GM21390 (cell line): ENCODE measurements at regions not wholly inside any gene's neighbourhood (a gene's known extent, or its start where the extent isn't known, plus 50 kb on each side); places are given as distances from the start of the nearest gene placed in this dataset.

ENCODE experiments used
- ATAC-seq: cut with Tn5 transposase; IDR thresholded peaks from one replicate; pipeline ENCODE4 v1.9.1; 2021; ENCODE audit not compliant: unreplicated experiment

DNA sequence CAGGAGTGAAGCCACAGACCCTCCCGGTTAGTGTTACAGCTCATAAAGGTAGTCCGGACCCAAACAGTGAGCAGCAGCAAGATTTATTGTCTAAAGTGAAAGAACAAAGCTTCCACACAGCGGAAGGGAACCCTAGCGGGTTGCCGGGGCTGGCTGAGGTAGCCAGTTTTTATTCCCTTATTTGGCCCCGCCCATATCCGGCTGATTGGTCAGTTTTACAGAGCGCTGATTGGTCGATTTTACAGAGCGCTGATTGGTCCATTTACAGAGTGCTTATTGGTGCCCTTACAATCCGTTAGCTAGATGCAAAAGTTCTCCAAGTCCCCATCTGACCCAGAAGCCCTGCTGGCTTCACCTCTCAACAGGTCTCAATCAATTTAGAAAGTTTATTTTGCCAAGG is 126.0 kb upstream of the RFC3 start:
- no peak for ATAC-seq

GRCh38 chr13:33692531-33692930 is 125.4 kb upstream of the RFC3 start:
- ATAC-seq: no peak

- no peak for ATAC-seq
These were observed 123.4 kb upstream of the RFC3 start for GRCh38 chr13:33694546-33694945.

GRCh38 chr13:33696530-33696929 is 121.4 kb upstream of the RFC3 start:
- no peak for ATAC-seq

DNA sequence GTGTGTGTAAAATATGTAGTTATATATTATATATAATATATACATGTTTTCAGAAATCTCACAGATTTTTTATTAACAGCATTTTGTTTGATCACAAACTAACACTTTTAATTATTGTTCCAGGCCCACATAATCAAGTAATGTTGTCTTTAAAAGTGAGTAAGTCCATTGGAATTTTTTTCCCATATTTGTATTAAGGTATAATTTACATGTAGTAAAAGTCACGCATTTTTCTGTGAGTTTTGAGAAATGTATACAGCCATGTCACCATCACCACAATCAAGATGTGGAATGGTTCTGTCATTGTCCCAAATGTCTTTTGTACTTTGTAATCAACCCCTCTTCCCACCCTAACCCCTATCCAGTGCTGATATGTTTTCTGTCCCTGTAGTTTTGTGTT is 120.0 kb upstream of the RFC3 start:
- no peak for ATAC-seq

DNA sequence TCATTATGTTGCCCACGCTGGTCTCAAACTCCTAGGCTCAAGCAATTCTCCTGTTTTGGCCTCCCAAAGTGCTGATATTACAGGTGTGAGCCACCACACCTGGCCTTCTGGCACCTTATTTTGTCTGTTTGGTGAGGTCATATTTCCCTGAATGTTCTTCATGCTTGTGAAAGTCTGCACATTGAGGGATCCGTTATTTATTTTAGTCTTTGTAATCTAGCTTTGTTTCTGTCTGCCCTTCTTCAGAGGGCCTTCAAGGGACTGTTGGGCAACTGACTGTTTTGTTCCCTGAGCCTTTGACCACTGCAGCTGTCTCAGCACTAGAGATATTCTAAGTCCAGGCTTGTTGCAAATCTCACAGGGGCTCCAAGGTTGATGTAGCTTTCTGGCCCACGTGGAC is 110.5 kb upstream of the RFC3 start:
- no peak for ATAC-seq

GRCh38 chr13:33710924-33711323 is 107.0 kb upstream of the RFC3 start:
- ATAC-seq: no peak

DNA sequence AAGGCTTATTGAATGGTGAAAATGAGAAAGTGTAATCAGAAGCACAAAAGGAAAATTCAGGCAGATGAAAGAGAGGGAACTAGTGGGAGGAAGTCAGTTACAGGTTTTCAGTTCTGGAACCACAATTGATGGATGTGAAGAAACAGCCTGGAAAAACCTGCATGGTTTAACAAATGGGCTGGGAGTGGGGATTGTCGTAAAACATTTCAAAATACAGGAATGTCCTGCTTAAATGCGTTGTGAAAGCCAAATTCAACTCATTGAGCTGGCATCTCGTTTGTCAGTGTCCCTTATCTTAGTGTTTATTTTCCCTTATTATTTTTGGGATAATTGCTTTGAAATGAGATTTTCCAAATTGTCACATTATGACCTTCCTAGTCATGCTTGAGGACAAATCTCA is 106.5 kb upstream of the RFC3 start:
- ATAC-seq: no peak

DNA sequence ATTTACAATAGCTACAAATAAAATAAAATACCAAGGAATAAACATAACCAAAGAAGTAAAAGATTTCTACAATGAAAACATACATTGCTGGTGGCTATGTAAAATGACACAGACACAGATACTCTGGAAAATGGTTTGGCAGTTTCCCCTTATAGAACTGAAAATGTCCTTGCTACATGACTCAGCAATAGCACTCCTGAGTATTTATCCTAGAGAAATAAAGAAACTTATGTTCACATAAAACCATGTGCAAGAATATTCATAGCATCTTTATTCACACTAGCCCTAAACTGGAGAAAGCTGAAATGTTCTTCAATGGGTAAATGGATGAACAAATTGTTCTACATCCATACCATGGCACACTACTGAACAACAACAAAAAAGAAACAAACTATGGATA is 100.2 kb upstream of the RFC3 start:
- ATAC-seq: no peak

DNA sequence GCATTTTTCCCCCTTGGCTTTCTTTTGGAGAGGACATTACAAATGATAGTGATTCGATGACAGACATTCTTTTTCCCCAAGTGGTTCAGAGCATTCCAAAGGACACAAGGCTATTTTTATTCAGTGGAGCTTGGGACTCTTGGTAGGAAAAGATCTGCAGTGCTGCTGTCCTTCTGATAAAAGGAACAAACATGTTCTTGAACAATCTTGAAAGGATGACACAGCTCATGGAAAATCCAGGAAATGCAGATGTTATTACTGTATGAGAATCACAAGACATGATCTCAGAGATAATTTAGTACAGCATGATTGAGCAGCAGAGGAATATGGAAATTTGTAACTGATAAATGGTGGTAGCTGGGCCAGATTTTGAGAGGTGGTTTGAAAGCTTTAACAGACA is 96.2 kb upstream of the RFC3 start:
- no peak for ATAC-seq

GRCh38 chr13:33722216-33722915 is 95.6 kb upstream of the RFC3 start:
- no peak for ATAC-seq

GRCh38 chr13:33723365-33723764 is 94.6 kb upstream of the RFC3 start:
- no peak for ATAC-seq

- ATAC-seq: peak; percentile 59
These were observed 94.0 kb upstream of the RFC3 start for GRCh38 chr13:33723772-33724435.

- no peak for ATAC-seq
These were observed 92.6 kb upstream of the RFC3 start for GRCh38 chr13:33725340-33725739.

GRCh38 chr13:33727297-33728083 is 90.5 kb upstream of the RFC3 start:
- no peak for ATAC-seq

DNA sequence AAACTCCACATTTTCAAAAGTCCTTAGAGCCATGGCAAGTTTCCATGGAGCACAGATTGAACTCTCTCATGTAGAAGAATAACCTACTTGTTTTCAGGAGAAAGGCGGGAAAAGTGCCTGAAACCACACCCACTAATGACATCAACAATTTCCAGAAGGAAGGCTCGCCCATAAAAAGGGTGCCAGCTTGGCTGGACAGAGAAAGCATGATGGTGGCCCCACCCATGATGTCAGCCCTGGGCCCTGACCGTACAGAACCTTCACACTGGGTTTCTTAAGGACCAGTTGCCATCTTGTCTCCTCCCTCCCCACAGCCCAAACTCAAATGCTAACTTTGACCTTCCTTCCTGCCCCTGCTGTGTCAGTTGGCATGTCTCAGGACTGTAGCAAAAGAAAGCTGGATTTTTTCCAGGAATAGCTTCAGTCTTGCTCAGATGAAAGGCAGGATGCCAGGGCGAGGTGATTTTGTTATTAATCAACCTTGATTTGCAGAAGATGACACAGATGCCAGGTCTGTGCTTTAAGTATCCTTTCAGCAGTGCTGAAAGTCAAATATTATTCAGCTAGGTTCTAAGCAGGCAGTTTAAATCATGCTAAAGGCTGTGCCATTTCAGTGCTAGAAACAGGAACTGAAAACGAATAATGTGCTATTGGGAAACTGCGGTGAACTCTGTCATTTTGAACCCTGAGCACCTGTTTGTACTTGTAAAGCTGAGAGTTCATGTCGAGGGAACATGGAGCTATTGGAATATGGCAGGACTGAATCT is 89.5 kb upstream of the RFC3 start:
- peak; percentile 81 for ATAC-seq

DNA sequence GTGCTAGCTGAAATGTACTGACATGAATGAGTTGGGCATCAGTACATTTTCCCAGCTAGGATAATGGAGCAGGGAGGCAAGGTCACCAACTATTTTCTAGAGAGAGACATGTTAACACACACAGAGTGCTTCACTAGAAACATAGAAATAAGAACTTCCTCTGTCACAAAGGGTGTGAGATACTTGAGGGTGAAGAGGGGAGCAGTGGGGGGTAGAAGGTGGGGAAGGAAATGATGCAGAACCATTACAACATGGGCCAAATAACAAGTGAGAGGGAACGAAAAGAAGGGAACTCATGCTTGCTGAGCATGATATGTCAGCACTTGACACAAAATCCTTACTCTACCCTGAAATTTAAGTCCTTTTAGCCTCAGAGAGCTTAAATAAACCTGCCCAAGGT is 87.8 kb upstream of the RFC3 start:
- ATAC-seq: no peak

GRCh38 chr13:33730619-33731018 is 87.3 kb upstream of the RFC3 start:
- ATAC-seq: no peak

DNA sequence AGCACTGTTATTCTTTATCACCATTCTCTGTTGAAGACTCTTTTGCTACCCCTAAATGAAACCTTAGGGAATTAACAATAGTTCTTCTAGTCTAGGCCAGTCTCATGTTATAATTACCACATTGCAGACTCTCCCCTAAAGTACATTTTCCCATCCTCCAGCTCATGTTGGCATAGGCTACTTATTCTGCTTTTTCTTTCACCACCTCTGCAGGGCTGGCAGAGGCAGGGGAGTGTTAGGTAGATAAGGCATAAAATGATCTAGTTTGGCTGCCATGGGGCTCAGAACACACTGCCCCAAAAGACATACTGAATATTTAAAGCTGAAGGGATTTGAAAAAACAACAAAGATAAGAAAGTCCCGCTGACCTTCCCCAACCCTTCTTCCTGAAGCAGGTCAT is 82.7 kb upstream of the RFC3 start:
- no peak for ATAC-seq

- no peak for ATAC-seq
These were observed 78.7 kb upstream of the RFC3 start for GRCh38 chr13:33739254-33739653.

- no peak for ATAC-seq
These were observed 77.8 kb upstream of the RFC3 start for GRCh38 chr13:33740134-33740538.
